PFSK-1 (cell line): ENCODE measurements at regions not wholly inside any gene's neighbourhood (a gene's known extent, or its start where the extent isn't known, plus 50 kb on each side); places are given as distances from the start of the nearest gene placed in this dataset.

Experiments
- POLR2AphosphoS5 ChIP-seq: IDR thresholded peaks from 2 replicates; pipeline ENCODE4 v1.6.1; 2012; ENCODE audit warnings: low read depth, mild to moderate bottlenecking, control low read depth, low read length, moderate library complexity
- SIN3A ChIP-seq: IDR thresholded peaks from 2 replicates; pipeline ENCODE4 v1.6.1; 2012; ENCODE audit warnings: mild to moderate bottlenecking, low read length, moderate library complexity, borderline replicate concordance; ENCODE audit not compliant: insufficient read depth
- TAF1 ChIP-seq: IDR thresholded peaks from 2 replicates; pipeline ENCODE4 v1.6.1; 2012; ENCODE audit warnings: low read length, control low read depth, borderline replicate concordance; ENCODE audit not compliant: insufficient read depth
- TF ChIP-seq, protein P1 (sequence below), 2 experiments: IDR thresholded peaks; 2 replicates each; pipeline versions ENCODE4 v1.6.1 to v1.8.0; 2011 to 2012; ENCODE audit warnings: low read depth in 2 of 2, low read length in 2 of 2, control low read depth in 1 of 2, inconsistent platforms in 1 of 2, mild to moderate bottlenecking in 1 of 2, moderate library complexity in 1 of 2; ENCODE audit not compliant: insufficient read depth in 1 of 2

DNA sequence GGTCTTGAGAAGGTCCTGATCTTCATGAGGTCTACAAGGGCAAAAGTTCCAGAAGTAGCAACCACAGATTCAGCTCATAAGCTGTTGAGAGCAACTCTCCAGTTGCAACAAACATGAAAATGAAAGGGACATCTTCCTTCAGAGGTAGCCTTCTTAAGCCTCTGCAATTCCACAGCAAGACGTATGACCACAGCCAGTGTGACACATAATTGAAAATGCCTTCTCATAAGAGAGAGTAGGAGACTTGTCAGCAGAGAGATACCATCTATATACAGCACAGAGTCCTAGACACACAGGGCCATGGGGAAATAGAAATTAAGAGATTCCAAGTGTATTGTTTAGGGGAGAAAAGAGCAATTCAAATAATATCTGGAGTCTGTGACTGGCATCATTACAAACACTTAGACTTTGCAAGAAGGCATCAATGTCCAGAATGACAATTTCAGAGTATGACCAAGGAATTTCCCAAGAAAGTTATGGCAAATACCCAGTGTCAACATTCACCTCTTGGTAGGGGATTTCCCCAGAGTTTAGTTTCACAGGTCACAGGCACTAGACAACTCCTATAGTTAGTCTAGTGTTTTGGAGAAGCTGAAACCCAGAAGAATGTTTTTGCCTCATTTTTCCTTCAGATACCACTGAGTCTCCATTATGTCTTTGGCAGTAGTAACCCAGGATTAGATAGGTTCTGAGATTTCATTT lies 340.3 kb downstream of the ZNF674 start:
- TF ChIP-seq, protein P1, sequence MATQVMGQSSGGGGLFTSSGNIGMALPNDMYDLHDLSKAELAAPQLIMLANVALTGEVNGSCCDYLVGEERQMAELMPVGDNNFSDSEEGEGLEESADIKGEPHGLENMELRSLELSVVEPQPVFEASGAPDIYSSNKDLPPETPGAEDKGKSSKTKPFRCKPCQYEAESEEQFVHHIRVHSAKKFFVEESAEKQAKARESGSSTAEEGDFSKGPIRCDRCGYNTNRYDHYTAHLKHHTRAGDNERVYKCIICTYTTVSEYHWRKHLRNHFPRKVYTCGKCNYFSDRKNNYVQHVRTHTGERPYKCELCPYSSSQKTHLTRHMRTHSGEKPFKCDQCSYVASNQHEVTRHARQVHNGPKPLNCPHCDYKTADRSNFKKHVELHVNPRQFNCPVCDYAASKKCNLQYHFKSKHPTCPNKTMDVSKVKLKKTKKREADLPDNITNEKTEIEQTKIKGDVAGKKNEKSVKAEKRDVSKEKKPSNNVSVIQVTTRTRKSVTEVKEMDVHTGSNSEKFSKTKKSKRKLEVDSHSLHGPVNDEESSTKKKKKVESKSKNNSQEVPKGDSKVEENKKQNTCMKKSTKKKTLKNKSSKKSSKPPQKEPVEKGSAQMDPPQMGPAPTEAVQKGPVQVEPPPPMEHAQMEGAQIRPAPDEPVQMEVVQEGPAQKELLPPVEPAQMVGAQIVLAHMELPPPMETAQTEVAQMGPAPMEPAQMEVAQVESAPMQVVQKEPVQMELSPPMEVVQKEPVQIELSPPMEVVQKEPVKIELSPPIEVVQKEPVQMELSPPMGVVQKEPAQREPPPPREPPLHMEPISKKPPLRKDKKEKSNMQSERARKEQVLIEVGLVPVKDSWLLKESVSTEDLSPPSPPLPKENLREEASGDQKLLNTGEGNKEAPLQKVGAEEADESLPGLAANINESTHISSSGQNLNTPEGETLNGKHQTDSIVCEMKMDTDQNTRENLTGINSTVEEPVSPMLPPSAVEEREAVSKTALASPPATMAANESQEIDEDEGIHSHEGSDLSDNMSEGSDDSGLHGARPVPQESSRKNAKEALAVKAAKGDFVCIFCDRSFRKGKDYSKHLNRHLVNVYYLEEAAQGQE (IDR thresholded peaks at IDR 0.05; ENCODE audit: insufficient read depth in 1 of 2, low read depth in 2 of 2, low read length in 2 of 2), result no peak
- no peak for TF ChIP-seq POLR2AphosphoS5
- TF ChIP-seq SIN3A, result no peak
- TF ChIP-seq TAF1, result no peak
